ENCODE measurements at regions not wholly inside any gene's neighbourhood (a gene's known extent, or its start where the extent isn't known, plus 50 kb on each side); places are given as distances from the start of the nearest gene placed in this dataset.

DNA sequence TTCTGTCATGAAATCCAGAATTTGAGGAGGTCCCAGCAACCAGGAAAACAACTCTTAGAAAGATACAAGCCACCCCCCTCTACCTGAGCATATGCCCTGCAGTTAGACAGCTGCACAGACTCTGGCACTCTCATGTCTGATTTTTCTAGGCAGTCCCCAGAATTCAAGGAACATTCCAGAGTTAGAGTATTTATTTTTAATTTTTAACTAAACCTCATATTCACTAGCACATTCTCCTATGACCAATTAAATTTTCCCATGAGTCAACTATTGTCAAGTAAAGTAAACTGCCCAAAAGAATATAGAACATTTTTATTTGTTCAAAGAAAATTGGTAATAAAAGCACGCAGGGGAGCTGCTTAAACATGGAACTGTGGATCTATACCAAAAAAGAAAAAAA is 490.5 kb upstream of the SEMA6A start:
- CTCF ChIA-PET = interaction anchor here (1.6 kb wide), 1 partner anchor 489 kb away, joined by 3 read pairs; no protein-coding TSS in a partner anchor
- TF ChIP-seq, protein P1, sequence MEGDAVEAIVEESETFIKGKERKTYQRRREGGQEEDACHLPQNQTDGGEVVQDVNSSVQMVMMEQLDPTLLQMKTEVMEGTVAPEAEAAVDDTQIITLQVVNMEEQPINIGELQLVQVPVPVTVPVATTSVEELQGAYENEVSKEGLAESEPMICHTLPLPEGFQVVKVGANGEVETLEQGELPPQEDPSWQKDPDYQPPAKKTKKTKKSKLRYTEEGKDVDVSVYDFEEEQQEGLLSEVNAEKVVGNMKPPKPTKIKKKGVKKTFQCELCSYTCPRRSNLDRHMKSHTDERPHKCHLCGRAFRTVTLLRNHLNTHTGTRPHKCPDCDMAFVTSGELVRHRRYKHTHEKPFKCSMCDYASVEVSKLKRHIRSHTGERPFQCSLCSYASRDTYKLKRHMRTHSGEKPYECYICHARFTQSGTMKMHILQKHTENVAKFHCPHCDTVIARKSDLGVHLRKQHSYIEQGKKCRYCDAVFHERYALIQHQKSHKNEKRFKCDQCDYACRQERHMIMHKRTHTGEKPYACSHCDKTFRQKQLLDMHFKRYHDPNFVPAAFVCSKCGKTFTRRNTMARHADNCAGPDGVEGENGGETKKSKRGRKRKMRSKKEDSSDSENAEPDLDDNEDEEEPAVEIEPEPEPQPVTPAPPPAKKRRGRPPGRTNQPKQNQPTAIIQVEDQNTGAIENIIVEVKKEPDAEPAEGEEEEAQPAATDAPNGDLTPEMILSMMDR (IDR thresholded peaks at IDR 0.05; ENCODE audit: control extremely low read depth, extremely low read depth, low read depth, missing control alignments) = no peak
- DNase-seq (ENCODE audit: extremely low spot score) = no peak
- POLR2A ChIA-PET = interaction anchor here (0.6 kb wide), 1 partner anchor 53 kb away, joined by 5 read pairs; no protein-coding TSS in a partner anchor

DNA sequence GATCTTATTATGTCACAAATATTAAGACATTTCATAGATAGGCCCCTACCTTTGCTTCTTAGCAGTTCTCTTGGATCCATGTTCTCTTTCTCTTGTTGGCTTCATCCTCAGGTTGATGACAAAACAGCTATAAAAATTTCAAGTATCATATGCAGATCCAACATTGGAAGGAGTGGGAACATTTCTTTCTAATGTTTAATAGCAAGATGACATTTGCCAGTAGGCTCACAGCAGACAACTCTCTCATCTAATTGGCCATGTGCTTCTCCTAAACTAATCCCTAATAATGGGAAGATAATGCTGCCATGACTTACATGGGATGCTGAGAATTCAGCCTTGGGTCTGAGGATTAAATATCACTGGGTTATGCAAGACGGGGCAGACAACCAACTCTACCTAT is 485.5 kb upstream of the SEMA6A start:
- DNase-seq (ENCODE audit: extremely low spot score) = no peak
- CTCF ChIA-PET = no interaction called here
- POLR2A ChIA-PET = no interaction called here
- TF ChIP-seq, protein P1 (IDR thresholded peaks at IDR 0.05; ENCODE audit: control extremely low read depth, extremely low read depth, low read depth, missing control alignments) = no peak

DNA sequence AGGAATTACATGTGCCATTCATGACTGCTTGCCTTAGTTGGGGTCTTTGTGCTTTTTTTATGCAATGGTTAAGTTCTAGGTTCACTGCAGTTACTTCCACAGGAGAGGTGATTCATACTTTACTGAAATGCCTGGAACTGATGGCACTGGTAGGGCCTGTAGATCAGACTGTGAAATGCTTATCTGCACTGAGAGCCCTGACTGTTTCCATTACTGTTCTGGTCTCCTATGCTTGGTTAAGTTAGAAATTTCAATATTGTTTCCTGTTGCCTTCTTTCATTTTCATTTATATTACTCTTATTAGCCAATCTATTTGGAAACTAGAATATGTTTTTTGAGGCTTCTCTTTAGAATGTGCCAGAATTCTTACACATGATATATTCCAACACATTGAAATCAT is 484.1 kb upstream of the SEMA6A start:
- ChIA-PET POLR2A (no interaction called here), CTCF (no interaction called here)
- TF ChIP-seq, protein P1 (IDR thresholded peaks at IDR 0.05; ENCODE audit: control extremely low read depth, extremely low read depth, low read depth, missing control alignments) = no peak
- no peak for DNase-seq (ENCODE audit: extremely low spot score)

DNA sequence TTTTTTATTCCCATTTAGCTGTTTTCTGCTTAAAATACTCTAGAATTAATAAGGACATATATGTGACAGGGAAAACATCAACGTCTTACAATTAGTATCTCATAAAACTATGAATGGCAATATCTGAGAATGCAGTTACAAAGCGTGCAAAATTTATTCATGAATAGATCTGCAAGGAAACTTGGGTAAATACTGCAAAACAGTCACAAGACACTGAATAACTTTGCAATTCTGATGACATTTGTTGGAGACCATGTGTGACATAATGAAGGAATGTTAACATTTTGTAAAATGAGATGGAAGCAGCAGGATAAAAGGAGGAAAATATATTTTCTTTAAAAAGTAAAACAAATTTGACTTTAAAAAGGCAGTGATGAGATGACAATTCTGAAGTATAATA is 480.9 kb upstream of the SEMA6A start:
- TF ChIP-seq, protein P1 (IDR thresholded peaks at IDR 0.05; ENCODE audit: control extremely low read depth, extremely low read depth, low read depth, missing control alignments) = no peak
- no peak for DNase-seq (ENCODE audit: extremely low spot score)
- POLR2A ChIA-PET = no interaction called here
- CTCF ChIA-PET = interaction anchor here (0.8 kb wide), 1 partner anchor 11 kb away, joined by 3 read pairs; no protein-coding TSS in a partner anchor

DNA sequence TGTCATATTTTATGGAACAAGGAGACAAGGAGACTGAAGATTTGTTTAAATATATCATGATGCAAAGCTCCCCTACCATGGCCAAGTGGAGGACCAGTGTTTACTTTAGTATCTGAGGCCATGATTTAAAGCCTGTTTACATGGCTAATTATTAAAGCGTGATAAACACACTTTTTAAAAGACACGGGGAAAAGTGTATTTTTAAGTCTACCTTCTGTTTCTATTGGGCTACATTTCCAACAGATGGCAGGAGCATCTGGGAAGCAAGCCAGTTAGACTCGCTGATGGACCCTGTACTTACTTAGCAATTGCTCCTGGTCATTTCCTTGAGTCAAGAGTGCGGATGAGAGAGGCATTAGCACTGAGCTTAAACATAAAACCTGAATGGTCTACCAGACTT is 480.3 kb upstream of the SEMA6A start:
- TF ChIP-seq, protein P1 (IDR thresholded peaks at IDR 0.05; ENCODE audit: control extremely low read depth, extremely low read depth, low read depth, missing control alignments) = no peak
- ChIA-PET CTCF (interaction anchor here (0.8 kb wide), 1 partner anchor 12 kb away, joined by 3 read pairs; no protein-coding TSS in a partner anchor), POLR2A (no interaction called here)
- no peak for DNase-seq (ENCODE audit: extremely low spot score)

DNA sequence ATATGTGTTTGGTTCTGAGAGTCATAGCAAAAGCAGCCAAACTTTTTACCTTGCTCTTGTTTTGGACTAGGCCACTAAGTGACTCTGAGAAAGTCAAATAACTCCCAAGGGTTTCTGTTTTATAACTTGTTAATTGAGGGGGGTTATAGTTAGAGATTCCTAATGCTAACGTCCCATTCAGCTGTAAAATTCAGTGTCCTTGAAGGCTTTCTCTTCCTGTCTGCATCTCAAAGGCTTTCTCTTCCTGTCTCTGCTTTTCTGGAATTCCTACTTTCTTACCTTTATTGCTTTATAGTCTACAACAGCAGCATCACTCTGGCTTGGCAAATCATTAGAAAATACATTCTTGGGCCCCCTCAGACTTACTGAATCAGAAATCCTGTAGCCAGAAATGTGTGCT is 479.5 kb upstream of the SEMA6A start:
- POLR2A ChIA-PET = no interaction called here
- TF ChIP-seq, protein P1 (IDR thresholded peaks at IDR 0.05; ENCODE audit: control extremely low read depth, extremely low read depth, low read depth, missing control alignments) = no peak
- CTCF ChIA-PET = no interaction called here
- DNase-seq (ENCODE audit: extremely low spot score) = no peak
